Thyroid gland (tissue), 4 donors: ENCODE measurements at regions not wholly inside any gene's neighbourhood (a gene's known extent, or its start where the extent isn't known, plus 50 kb on each side); places are given as distances from the start of the nearest gene placed in this dataset.

Experiments used
- CTCF ChIP-seq, 6 experiments: fragments of 200-600 bp in 3 of 6; fragments of 450-650 bp in 3 of 6; sonication (generic) in 3 of 6; IDR thresholded peaks; one replicate each; pipeline ENCODE4 v1.5.1; 2016 to 2019; ENCODE audit warnings: antibody characterized with exemption in 6 of 6, mild to moderate bottlenecking in 2 of 6, inconsistent platforms in 1 of 6, moderate library complexity in 1 of 6
- POLR2A ChIP-seq, 2 donors: fragments of 450-650 bp; IDR thresholded peaks; one replicate each; pipeline ENCODE4 v1.6.1; 2017; ENCODE audit warnings: antibody characterized with exemption in 2 of 2, mild to moderate bottlenecking in 2 of 2, moderate library complexity in 1 of 2

- TF ChIP-seq CTCF (IDR thresholded peaks at IDR 0.05) (no peak), POLR2A (IDR thresholded peaks at IDR 0.05) (no peak)
These were observed 256.1 kb upstream of the SOX9 start for GRCh38 chr17:71864755-71865154.
